ENCODE measurements at regions not wholly inside any gene's neighbourhood (a gene's known extent, or its start where the extent isn't known, plus 50 kb on each side); places are given as distances from the start of the nearest gene placed in this dataset.

DNA sequence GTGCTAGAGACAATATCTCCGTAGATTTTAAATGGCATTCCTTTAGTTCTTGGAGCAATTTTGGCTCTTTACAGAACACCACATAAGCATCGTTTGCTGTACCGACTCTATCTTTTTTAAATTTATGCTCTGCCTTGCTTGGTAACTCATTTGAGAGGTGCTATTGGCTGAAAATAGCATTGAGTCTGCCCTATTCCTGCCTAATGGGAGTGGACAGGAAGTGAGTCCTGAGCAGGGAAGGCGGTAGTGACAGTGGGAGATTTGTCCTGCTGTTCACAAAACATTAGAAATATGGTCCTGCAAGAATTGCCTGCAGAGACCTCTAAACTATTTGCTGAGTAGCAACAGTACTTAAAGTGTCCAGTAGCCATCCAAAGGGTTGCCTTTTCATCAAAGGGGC is 115.2 kb upstream of the IFNE start:
- TF ChIP-seq, protein P1, sequence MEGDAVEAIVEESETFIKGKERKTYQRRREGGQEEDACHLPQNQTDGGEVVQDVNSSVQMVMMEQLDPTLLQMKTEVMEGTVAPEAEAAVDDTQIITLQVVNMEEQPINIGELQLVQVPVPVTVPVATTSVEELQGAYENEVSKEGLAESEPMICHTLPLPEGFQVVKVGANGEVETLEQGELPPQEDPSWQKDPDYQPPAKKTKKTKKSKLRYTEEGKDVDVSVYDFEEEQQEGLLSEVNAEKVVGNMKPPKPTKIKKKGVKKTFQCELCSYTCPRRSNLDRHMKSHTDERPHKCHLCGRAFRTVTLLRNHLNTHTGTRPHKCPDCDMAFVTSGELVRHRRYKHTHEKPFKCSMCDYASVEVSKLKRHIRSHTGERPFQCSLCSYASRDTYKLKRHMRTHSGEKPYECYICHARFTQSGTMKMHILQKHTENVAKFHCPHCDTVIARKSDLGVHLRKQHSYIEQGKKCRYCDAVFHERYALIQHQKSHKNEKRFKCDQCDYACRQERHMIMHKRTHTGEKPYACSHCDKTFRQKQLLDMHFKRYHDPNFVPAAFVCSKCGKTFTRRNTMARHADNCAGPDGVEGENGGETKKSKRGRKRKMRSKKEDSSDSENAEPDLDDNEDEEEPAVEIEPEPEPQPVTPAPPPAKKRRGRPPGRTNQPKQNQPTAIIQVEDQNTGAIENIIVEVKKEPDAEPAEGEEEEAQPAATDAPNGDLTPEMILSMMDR (optimal IDR thresholded peaks at IDR 0.05 in 1 of 3, IDR thresholded peaks at IDR 0.05 in 1 of 3, conservative IDR thresholded peaks at IDR 0.05 in 1 of 3; ENCODE audit: extremely low read depth in 1 of 3, insufficient read depth in 2 of 3, low read length in 3 of 3) = no peak
- TF ChIP-seq EZH2 (IDR thresholded peaks at IDR 0.05; ENCODE audit: low read length) = no peak
